ELF-1 (cell line): ENCODE measurements at regions not wholly inside any gene's neighbourhood (a gene's known extent, or its start where the extent isn't known, plus 50 kb on each side); places are given as distances from the start of the nearest gene placed in this dataset.

Source experiments
- DNase-seq: peaks from one replicate; pipeline ENCODE4 v3.0.0-alpha.2; 2016; ENCODE audit warnings: low read depth, low spot score

GRCh38 chr6:138005846-138006245, 101.4 kb downstream of the PERP start:
- DNase-seq = no peak

- DNase-seq = peak; percentile 73
Measured at GRCh38 chr6:138007014-138007472, 100.2 kb downstream of the PERP start.

- no peak for DNase-seq
Measured at GRCh38 chr6:138008791-138009190, 98.4 kb downstream of the PERP start.

- no peak for DNase-seq
Measured at GRCh38 chr6:138011413-138011812, 95.8 kb downstream of the PERP start.

GRCh38 chr6:138012682-138013081, 94.5 kb downstream of the PERP start:
- no peak for DNase-seq

GRCh38 chr6:138013959-138014358, 93.3 kb downstream of the PERP start:
- no peak for DNase-seq

GRCh38 chr6:138017166-138017757, 90.0 kb downstream of the PERP start:
- no peak for DNase-seq

GRCh38 chr6:138018297-138018696, 88.9 kb downstream of the PERP start:
- no peak for DNase-seq

GRCh38 chr6:138025528-138025978, 81.7 kb downstream of the PERP start:
- no peak for DNase-seq

GRCh38 chr6:138026342-138026741, 80.9 kb downstream of the PERP start:
- no peak for DNase-seq

GRCh38 chr6:138028893-138029292, 78.3 kb downstream of the PERP start:
- no peak for DNase-seq

GRCh38 chr6:138030872-138031271, 76.3 kb downstream of the PERP start:
- DNase-seq = no peak

GRCh38 chr6:138031417-138031816, 75.8 kb downstream of the PERP start:
- no peak for DNase-seq

- DNase-seq = no peak
Measured at GRCh38 chr6:138031850-138032249, 75.4 kb downstream of the PERP start.

- DNase-seq = no peak
Measured at GRCh38 chr6:138032571-138032970, 74.6 kb downstream of the PERP start.

GRCh38 chr6:138034229-138034628, 73.0 kb downstream of the PERP start:
- no peak for DNase-seq

- no peak for DNase-seq
Measured at GRCh38 chr6:138035070-138035469, 72.1 kb downstream of the PERP start.

- DNase-seq = no peak
Measured at GRCh38 chr6:138036111-138036510, 71.1 kb downstream of the PERP start.

- no peak for DNase-seq
Measured at GRCh38 chr6:138037009-138037504, 70.2 kb downstream of the PERP start.

GRCh38 chr6:138038142-138038870, 68.9 kb downstream of the PERP start:
- DNase-seq = no peak
